HG02970 (cell line): ENCODE measurements at regions not wholly inside any gene's neighbourhood (a gene's known extent, or its start where the extent isn't known, plus 50 kb on each side); places are given as distances from the start of the nearest gene placed in this dataset.

Experiments used
- ATAC-seq: cut with Tn5 transposase; IDR thresholded peaks from one replicate; pipeline ENCODE4 v1.9.1; 2021; ENCODE audit warnings: mild to moderate bottlenecking, moderate library complexity, moderate number of reproducible peaks; ENCODE audit not compliant: unreplicated experiment, low FRiP score

GRCh38 chr2:185891403-185891802 is 152.8 kb downstream of the FSIP2 start:
- ATAC-seq = no peak

- ATAC-seq = no peak
Observed at GRCh38 chr2:185891804-185892411, 153.3 kb downstream of the FSIP2 start.

- ATAC-seq = no peak
Observed at GRCh38 chr2:185892484-185892883, 153.9 kb downstream of the FSIP2 start.

- ATAC-seq = no peak
Observed at GRCh38 chr2:185894223-185894622, 155.6 kb downstream of the FSIP2 start.

GRCh38 chr2:185895828-185896693 is 157.5 kb downstream of the FSIP2 start:
- no peak for ATAC-seq

- ATAC-seq = no peak
Observed at GRCh38 chr2:185899366-185899765, 160.8 kb downstream of the FSIP2 start.

- ATAC-seq = no peak
Observed at GRCh38 chr2:185919155-185919554, 180.6 kb downstream of the FSIP2 start.

- no peak for ATAC-seq
Observed at GRCh38 chr2:185921048-185921756, 182.6 kb downstream of the FSIP2 start.

GRCh38 chr2:185934232-185934631 is 195.6 kb downstream of the FSIP2 start:
- ATAC-seq = no peak

- ATAC-seq = no peak
Observed at GRCh38 chr2:185939858-185940257, 201.3 kb downstream of the FSIP2 start.

- no peak for ATAC-seq
Observed at GRCh38 chr2:185942855-185943254, 204.3 kb downstream of the FSIP2 start.

- ATAC-seq = no peak
Observed at GRCh38 chr2:185947722-185948121, 209.1 kb downstream of the FSIP2 start.

GRCh38 chr2:185952100-185952499 is 213.5 kb downstream of the FSIP2 start:
- no peak for ATAC-seq

GRCh38 chr2:185954389-185954788 is 215.8 kb downstream of the FSIP2 start:
- ATAC-seq = no peak

GRCh38 chr2:185955050-185955449 is 216.4 kb downstream of the FSIP2 start:
- ATAC-seq = no peak

GRCh38 chr2:185967335-185967734 is 228.7 kb downstream of the FSIP2 start:
- no peak for ATAC-seq

GRCh38 chr2:185970148-185970852 is 231.7 kb downstream of the FSIP2 start:
- no peak for ATAC-seq

- ATAC-seq = no peak
Observed at GRCh38 chr2:185978634-185979407, 240.2 kb downstream of the FSIP2 start.

GRCh38 chr2:185979546-185980071 is 241.0 kb downstream of the FSIP2 start:
- no peak for ATAC-seq

GRCh38 chr2:185980944-185981343 is 242.3 kb downstream of the FSIP2 start:
- ATAC-seq = no peak
